Activated naive CD4-positive, alpha-beta T cell treated with anti-CD3 and anti-CD28 coated beads, Interleukin-2, amount 10 ng/mL, durations not matched to agents 7 days and 5 days (primary cell): ENCODE measurements at regions not wholly inside any gene's neighbourhood (a gene's known extent, or its start where the extent isn't known, plus 50 kb on each side); places are given as distances from the start of the nearest gene placed in this dataset.

Experiments
- CTCF ChIA-PET: fragments of 350-600 bp; sonication (Branson Sonifier 250); formaldehyde crosslinking; loops from one replicate; lab custom pipeline; 2021; ENCODE audit warnings: antibody characterized with exemption; lab: Charles Lee
- DNase-seq: peaks from one replicate; pipeline ENCODE4 v3.0.0-alpha.2; 2020
- H3K27ac Mint-ChIP-seq: one replicate; pipeline ENCODE4 v1.8.0; 2021; ENCODE audit warnings: mild to moderate bottlenecking, moderate library complexity, mixed read lengths
- H3K27me3 Mint-ChIP-seq: one replicate; pipeline ENCODE4 v1.8.0; 2021; ENCODE audit warnings: mild to moderate bottlenecking, mixed read lengths
- H3K36me3 Mint-ChIP-seq: one replicate; pipeline ENCODE4 v1.8.0; 2021; ENCODE audit warnings: mixed read lengths
- H3K4me1 Mint-ChIP-seq: one replicate; pipeline ENCODE4 v1.8.0; 2021; ENCODE audit warnings: mixed read lengths
- H3K4me3 Mint-ChIP-seq: one replicate; pipeline ENCODE4 v1.8.0; 2021; ENCODE audit warnings: mild to moderate bottlenecking, moderate library complexity, mixed read lengths
- H3K9me3 Mint-ChIP-seq: one replicate; pipeline ENCODE4 v1.8.0; 2021; ENCODE audit warnings: mixed read lengths

DNA sequence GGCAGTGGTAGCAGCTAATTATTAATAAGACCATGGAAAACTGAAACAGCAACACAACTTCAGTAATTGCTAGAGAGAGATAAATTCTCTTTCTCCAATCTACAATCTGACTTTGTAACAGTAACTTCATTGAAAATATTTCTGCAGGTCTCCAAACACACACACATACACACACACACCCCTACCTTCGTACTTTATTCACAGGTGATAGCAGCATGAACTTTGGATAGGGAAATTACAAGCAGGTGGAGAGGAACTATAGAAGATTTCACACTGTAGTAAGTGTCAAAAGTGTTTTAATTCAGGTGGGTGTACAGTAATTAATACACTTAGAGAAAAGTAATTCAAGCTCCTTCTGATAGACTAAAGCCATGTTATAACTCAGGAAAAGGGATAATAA, 587.5 kb downstream of the TUSC7 start:
- Mint-ChIP-seq H3K27ac (no peak overlapping the region), H3K36me3 (no peaks in the 10 kb centered on the region), H3K9me3 (peaks cover 4% of the 10 kb centered on the region), H3K4me3 (no peak overlapping the region), H3K4me1 (no peaks in the 10 kb centered on the region), H3K27me3 (no peaks in the 10 kb centered on the region)
- no peak for DNase-seq
- CTCF ChIA-PET: no interaction called here

DNA sequence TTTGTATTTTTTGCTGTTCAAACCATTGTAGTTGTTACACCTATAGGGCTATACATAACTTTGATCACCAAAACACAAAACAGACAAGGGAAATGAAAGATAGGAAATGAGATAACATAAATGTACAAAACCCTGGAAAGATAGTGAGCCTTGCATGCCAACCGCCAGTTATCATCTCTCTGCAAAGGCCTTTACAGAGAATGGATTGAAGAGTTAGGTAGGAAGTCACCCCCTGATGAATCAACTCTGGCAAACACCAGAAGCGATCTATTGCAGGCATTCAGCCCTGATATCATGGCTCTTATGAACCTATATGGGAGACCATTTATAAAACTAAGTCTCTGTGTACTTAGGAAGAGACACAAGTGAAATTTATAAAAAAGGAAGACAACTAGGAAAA, 588.0 kb downstream of the TUSC7 start:
- no peaks in the 10 kb centered on the region for H3K36me3 Mint-ChIP-seq

DNA sequence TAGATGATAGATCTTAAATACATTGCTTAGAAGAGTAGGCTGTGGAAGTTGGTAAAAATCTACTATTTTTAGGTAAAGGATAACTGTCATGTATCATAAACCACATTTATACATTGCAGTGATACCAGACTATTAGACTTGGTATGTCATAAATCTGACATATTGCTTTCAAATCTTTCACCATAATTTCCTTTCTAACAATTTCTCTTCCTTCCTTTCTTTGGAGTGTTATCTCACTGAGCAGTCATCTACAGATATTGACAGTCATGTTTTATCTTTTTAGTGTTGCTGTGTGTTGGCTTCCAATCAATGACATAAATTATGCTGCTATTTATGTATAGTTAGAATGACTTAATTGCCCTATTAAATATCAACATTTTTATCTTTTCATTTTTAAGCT, 588.7 kb downstream of the TUSC7 start:
- no peaks in the 10 kb centered on the region for H3K27me3 Mint-ChIP-seq
- CTCF ChIA-PET: no interaction called here
- peaks cover 4% of the 10 kb centered on the region for H3K9me3 Mint-ChIP-seq
- DNase-seq: no peak
- no peaks in the 10 kb centered on the region for H3K4me1 Mint-ChIP-seq
- H3K4me3 Mint-ChIP-seq: no peak overlapping the region
- H3K36me3 Mint-ChIP-seq: no peaks in the 10 kb centered on the region
- no peak overlapping the region for H3K27ac Mint-ChIP-seq

More for the DNA sequence above, 588.0 kb downstream of the TUSC7 start:
- no peak for DNase-seq
- Mint-ChIP-seq H3K4me3 (no peak overlapping the region), H3K9me3 (peaks cover 4% of the 10 kb centered on the region), H3K27me3 (no peaks in the 10 kb centered on the region), H3K27ac (no peak overlapping the region), H3K4me1 (no peaks in the 10 kb centered on the region)
- CTCF ChIA-PET: no interaction called here

DNA sequence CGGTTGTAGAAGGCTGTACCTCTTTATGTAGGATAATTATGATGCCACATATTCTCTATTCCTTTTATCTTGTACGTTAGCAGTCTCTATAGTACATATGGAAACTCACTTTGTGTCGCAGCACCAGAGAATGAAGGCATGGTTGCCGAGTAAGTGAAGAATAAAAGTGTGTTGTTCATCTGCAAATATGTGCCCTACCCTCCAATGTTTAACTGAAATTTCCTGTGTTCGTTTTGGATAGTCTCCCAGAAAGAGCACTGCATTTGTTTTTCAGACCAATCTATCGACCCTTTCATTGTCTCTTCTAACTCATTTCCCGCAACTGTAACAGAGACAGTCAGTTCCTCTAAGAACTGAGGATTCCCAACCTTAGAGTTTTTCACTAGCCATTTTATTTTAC, 592.8 kb downstream of the TUSC7 start:
- no peaks in the 10 kb centered on the region for H3K36me3 Mint-ChIP-seq
- no peaks in the 10 kb centered on the region for H3K27me3 Mint-ChIP-seq
- H3K27ac Mint-ChIP-seq: no peak overlapping the region
- H3K9me3 Mint-ChIP-seq: peaks cover 3% of the 10 kb centered on the region
- no peak overlapping the region for H3K4me3 Mint-ChIP-seq
- CTCF ChIA-PET: no interaction called here
- no peaks in the 10 kb centered on the region for H3K4me1 Mint-ChIP-seq
- DNase-seq: no peak

DNA sequence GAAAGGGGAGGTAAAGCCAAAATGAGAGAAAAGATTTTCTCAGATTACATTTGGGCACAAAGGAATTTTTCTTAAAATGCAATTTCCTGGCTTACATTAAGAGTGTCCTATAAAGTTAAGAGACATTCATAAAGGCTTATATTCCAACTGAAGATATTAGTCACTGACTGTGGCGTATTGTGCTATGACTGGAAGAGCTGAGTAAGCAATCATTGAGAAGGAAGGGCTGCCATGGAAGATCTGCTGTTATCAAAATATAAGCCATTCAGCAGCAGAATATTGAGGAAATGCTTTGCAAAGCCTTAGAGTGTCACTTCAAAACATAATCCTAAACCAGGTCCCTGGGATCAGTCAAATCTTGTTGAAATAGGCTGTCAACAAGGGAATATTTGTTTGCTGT, 593.9 kb downstream of the TUSC7 start:
- CTCF ChIA-PET: no interaction called here
- H3K4me3 Mint-ChIP-seq: no peak overlapping the region
- H3K27ac Mint-ChIP-seq: no peak overlapping the region
- H3K36me3 Mint-ChIP-seq: no peaks in the 10 kb centered on the region
- DNase-seq: no peak
- H3K4me1 Mint-ChIP-seq: no peaks in the 10 kb centered on the region
- H3K27me3 Mint-ChIP-seq: no peaks in the 10 kb centered on the region
- H3K9me3 Mint-ChIP-seq: peaks cover 3% of the 10 kb centered on the region

DNA sequence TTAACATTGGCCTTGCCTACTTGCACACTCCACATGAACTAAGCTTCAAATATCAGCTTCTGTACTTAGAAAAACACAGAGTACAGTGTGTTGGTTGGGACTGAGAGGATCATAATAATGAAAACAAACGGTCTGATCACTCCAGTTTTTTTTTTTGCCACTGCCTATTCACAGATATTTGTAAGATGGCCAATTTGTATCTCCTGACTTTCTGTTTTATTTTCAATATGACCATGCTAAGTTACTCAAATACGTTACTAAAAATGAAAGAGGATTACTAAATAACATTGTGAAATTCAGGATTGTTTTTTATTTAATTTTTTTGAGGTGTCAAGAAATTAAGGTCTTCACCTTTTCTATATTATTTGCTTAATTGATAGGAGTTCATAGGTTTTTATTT, 595.1 kb downstream of the TUSC7 start:
- H3K4me3 Mint-ChIP-seq: no peak overlapping the region
- H3K4me1 Mint-ChIP-seq: no peaks in the 10 kb centered on the region
- no peaks in the 10 kb centered on the region for H3K27me3 Mint-ChIP-seq
- no peak for DNase-seq
- H3K9me3 Mint-ChIP-seq: peaks cover 5% of the 10 kb centered on the region
- H3K36me3 Mint-ChIP-seq: no peaks in the 10 kb centered on the region
- CTCF ChIA-PET: no interaction called here
- no peak overlapping the region for H3K27ac Mint-ChIP-seq

DNA sequence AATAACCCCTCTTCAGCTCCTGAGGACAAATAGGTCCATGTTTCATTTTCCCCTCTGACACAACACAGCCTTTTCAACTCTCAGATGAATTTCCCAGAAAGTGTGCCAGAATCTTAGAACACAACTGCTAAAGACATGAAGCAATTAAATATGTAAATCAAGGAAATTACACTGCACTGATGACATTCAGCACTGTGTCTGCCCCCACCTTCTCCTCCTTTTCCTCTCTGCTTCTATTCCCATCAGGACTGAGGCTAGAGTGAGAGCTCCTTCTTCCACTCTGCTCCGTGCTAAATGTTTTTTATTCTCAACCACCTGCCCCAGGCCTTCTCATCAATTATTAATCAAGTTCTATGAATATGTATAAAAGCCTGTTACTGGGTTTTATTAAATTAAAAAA, 596.1 kb downstream of the TUSC7 start:
- Mint-ChIP-seq H3K4me3 (no peak overlapping the region), H3K27me3 (no peaks in the 10 kb centered on the region), H3K27ac (no peak overlapping the region), H3K36me3 (no peaks in the 10 kb centered on the region), H3K9me3 (peaks cover 5% of the 10 kb centered on the region), H3K4me1 (no peaks in the 10 kb centered on the region)
- DNase-seq: no peak
- CTCF ChIA-PET: no interaction called here

DNA sequence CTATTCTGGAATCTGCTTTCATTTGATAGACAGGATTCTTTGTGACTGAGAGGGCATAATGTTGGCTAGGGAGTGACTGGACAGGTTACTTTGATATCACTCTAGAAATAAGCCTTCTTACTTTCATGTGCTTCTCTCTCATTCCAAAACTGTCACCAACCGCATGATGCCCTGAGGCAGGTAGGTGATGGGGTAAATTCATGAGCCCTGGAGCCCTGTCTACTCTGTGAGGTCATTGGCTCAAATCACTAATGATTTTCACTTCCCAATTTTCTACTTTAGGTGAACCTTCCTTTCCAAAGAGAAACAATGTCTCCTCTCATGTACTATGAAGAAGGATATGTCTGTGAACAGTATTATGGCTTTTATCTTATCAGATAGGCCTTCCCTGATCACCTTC, 596.7 kb downstream of the TUSC7 start:
- no peaks in the 10 kb centered on the region for H3K27me3 Mint-ChIP-seq
- CTCF ChIA-PET: no interaction called here
- no peak overlapping the region for H3K27ac Mint-ChIP-seq
- no peak overlapping the region for H3K4me3 Mint-ChIP-seq
- H3K36me3 Mint-ChIP-seq: no peaks in the 10 kb centered on the region
- H3K9me3 Mint-ChIP-seq: peaks cover 2% of the 10 kb centered on the region
- no peak for DNase-seq
- no peaks in the 10 kb centered on the region for H3K4me1 Mint-ChIP-seq

DNA sequence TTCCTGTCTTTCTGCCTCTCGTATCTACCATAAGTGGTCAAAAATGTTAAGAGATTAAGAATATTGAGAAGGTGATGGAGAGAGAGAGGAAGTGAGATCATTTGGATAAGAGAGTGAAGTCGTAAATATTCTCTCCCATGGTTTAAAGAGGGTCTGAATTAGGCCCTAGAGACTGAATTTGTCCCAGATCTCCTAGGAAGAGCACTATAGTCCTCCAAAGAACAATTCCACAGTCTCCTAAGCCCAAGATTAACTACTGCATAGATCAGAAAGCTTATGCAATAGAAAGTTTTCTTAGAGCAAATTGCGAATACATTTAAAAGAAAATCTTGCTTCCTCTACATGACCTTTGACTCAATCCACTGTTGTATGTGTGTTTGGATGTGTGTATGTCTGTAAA, 598.8 kb downstream of the TUSC7 start:
- CTCF ChIA-PET: no interaction called here
- no peak for DNase-seq
- Mint-ChIP-seq H3K9me3 (peaks cover 2% of the 10 kb centered on the region), H3K36me3 (no peaks in the 10 kb centered on the region), H3K27ac (no peak overlapping the region), H3K27me3 (no peaks in the 10 kb centered on the region), H3K4me1 (no peaks in the 10 kb centered on the region), H3K4me3 (no peak overlapping the region)

DNA sequence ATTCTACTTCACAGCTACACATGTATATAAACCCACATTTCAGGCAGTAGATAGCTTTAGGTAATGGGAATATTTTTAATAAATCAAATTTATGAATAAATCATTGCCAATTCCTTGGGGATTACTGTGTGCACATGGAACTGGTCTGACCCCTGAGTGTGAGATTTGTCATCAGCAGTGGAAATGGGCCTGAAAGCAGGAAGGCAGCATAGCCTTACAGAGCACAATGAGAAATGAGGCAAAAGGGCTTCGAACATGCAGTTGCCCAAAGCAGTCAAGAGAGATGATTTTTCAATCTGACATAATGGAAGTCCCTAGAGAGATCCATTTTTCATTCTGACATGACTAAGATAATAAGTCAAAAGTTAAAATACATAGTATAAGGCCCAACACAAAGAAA, 599.2 kb downstream of the TUSC7 start:
- Mint-ChIP-seq H3K9me3 (peaks cover 2% of the 10 kb centered on the region), H3K4me1 (no peaks in the 10 kb centered on the region), H3K27me3 (no peaks in the 10 kb centered on the region), H3K27ac (no peak overlapping the region), H3K4me3 (no peak overlapping the region), H3K36me3 (no peaks in the 10 kb centered on the region)
- CTCF ChIA-PET: no interaction called here
- DNase-seq: no peak

DNA sequence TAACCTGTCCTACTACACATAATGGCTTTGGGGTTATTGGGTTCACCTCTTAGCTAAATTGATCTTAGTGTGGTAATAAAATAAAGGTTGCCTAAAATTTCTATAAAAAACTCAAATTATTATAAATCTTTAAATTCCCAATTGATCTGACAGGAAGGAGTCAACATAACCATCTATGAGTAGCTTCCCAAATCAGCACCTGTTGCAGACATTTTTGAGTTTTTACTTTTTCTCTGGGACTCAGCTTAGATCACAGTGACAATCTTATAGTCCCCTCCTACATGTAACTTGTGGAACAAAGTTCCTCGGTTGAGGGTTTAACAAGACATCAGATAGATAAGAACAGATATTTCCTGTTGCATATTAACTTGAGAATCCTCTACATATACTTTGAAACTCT, 601.0 kb downstream of the TUSC7 start:
- no peak for DNase-seq
- Mint-ChIP-seq H3K36me3 (no peaks in the 10 kb centered on the region), H3K4me1 (no peaks in the 10 kb centered on the region), H3K4me3 (no peak overlapping the region), H3K27me3 (no peaks in the 10 kb centered on the region), H3K27ac (no peak overlapping the region), H3K9me3 (peaks cover 2% of the 10 kb centered on the region)
- CTCF ChIA-PET: no interaction called here

DNA sequence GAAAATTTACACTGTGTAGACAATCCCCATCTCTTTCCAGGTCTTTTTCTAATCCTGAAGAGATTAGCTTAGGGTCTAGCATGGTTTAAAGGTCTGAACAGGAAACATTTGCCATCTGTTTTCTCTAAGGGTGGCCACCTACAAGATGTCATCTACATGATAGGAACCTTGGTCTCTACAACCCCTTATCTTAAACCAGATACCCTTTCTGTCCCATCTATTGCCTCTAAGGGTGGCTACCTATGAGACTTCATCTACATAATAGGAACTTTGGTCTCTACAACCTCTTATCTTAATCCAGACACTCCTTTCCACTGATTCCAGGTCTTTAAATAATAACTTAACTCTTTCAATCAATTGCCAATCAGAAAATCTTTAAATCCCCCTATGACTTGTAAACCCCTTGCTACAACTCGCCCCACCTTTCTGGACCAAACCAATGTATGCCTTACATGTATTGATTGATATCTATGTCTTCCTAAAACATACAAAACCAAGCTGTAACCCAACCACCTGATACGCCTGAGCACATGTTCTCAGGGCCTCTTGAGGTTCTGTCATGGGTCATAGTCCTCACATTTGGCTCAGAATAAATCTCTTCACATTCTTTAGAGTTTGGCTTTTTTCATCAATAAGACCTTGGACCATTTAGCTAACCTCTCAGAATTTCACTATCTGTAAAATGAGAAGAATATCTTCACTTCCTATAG, 605.0 kb downstream of the TUSC7 start:
- CTCF ChIA-PET: no interaction called here
- H3K4me1 Mint-ChIP-seq: no peaks in the 10 kb centered on the region
- no peaks in the 10 kb centered on the region for H3K36me3 Mint-ChIP-seq
- no peak overlapping the region for H3K27ac Mint-ChIP-seq
- no peak for DNase-seq
- peaks cover 4% of the 10 kb centered on the region for H3K9me3 Mint-ChIP-seq
- no peak overlapping the region for H3K4me3 Mint-ChIP-seq
- no peaks in the 10 kb centered on the region for H3K27me3 Mint-ChIP-seq

DNA sequence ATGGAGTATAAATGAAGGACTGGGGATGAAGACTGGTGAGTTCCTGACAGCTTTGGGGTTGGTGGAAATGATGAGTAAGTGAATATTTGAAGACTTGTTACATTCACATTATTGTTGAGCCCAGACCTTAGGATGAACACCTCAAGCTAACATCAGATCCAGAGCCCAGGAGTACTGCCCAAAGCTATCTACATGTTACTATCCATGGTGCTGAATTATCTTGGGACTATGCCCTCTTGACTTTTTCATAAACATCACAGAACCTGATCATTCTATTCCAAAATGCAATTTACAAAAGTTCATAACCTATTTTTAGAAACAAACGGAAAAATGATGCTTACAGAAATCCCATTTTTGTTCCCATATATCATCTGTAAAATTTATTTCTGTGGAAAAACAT, 613.3 kb downstream of the TUSC7 start:
- DNase-seq: no peak

DNA sequence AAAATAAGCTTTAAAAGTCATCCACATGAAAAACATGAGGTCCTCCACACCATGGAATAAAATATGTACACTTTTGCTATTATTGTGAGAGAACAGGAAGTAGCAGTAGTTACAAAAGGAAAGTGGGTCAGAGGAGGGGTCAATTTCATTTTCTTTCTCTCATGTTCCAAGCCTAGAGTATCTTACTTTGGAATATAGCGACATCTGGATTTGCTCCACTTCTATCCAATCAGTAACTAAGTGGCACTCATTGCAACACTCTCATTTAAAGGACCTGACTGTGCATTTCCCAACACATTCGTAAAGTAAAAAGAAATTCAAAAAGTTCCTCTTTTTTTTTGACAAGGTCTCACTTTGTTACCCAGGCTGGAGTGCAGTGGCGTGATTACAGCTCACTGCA, 637.3 kb downstream of the TUSC7 start:
- Mint-ChIP-seq H3K4me1 (no peaks in the 10 kb centered on the region), H3K9me3 (peaks cover 3% of the 10 kb centered on the region), H3K4me3 (no peak overlapping the region), H3K36me3 (no peaks in the 10 kb centered on the region), H3K27me3 (no peaks in the 10 kb centered on the region), H3K27ac (no peak overlapping the region)
- DNase-seq: no peak
- CTCF ChIA-PET: no interaction called here

More for the DNA sequence above, 613.3 kb downstream of the TUSC7 start:
- CTCF ChIA-PET: no interaction called here
- Mint-ChIP-seq H3K4me1 (no peaks in the 10 kb centered on the region), H3K27me3 (no peaks in the 10 kb centered on the region), H3K36me3 (no peaks in the 10 kb centered on the region), H3K4me3 (no peak overlapping the region), H3K27ac (no peak overlapping the region), H3K9me3 (peaks cover 1% of the 10 kb centered on the region)

DNA sequence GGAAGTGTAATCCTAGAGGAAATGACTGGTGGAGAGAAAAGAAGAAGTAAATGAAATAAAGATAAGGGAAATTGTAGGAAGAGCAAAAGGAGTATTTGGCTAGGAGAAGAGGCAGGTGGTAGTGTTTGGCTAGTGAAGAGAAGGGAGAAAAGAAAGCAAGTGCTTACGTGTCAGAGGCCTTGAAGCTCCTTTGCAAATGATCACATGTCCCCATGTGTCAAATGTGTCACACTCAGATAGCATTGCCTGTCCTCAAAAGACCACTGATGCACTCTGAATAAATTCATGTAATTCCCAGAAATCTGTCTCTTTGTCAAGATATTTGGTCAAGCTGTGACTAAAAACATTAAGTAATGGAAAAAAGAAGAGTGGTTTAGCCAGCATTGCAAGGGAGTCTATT, 639.3 kb downstream of the TUSC7 start:
- CTCF ChIA-PET: no interaction called here
- H3K4me3 Mint-ChIP-seq: no peak overlapping the region
- H3K4me1 Mint-ChIP-seq: no peaks in the 10 kb centered on the region
- no peak for DNase-seq
- no peaks in the 10 kb centered on the region for H3K9me3 Mint-ChIP-seq
- no peaks in the 10 kb centered on the region for H3K27me3 Mint-ChIP-seq
- no peak overlapping the region for H3K27ac Mint-ChIP-seq
- H3K36me3 Mint-ChIP-seq: no peaks in the 10 kb centered on the region

DNA sequence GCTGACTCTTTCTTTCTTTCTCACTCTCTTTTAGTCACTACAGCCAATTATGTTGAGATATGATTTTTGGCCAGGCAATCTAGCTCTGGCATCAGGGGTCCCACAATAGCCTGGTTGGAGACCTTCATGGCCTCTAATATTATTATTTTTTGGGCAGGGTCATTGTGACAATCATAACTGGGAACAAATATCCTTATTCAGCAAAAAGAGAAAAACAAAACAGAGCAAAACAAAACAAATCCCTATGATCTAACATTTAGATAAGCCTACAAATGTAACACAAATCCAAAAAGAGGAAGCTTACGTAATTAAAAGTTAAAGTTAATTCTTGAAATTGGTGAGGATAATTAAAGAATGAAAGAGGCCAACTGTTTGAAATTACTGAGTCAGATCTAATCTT, 640.0 kb downstream of the TUSC7 start:
- CTCF ChIA-PET: no interaction called here
- Mint-ChIP-seq H3K4me1 (no peaks in the 10 kb centered on the region), H3K27ac (no peak overlapping the region), H3K27me3 (no peaks in the 10 kb centered on the region), H3K9me3 (no peaks in the 10 kb centered on the region), H3K4me3 (no peak overlapping the region), H3K36me3 (no peaks in the 10 kb centered on the region)
- DNase-seq: no peak
